Activated T-cell treated with anti-CD3 and anti-CD28 coated beads for 4 hours (primary cell): ENCODE measurements at regions not wholly inside any gene's neighbourhood (a gene's known extent, or its start where the extent isn't known, plus 50 kb on each side); places are given as distances from the start of the nearest gene placed in this dataset.

ENCODE experiments used
- DNase-seq: peaks from one replicate; pipeline ENCODE4 v3.0.0-alpha.2; 2020

GRCh38 chr2:137729305-137729704 is 235.0 kb upstream of the HNMT start:
- DNase-seq: no peak

GRCh38 chr2:137737559-137737958 is 226.7 kb upstream of the HNMT start:
- DNase-seq: no peak

- DNase-seq: no peak
Observed at GRCh38 chr2:137741784-137742362, 222.4 kb upstream of the HNMT start.

- DNase-seq: no peak
Observed at GRCh38 chr2:137747509-137747908, 216.8 kb upstream of the HNMT start.

- DNase-seq: no peak
Observed at GRCh38 chr2:137748533-137748932, 215.7 kb upstream of the HNMT start.

GRCh38 chr2:137764646-137765045 is 199.6 kb upstream of the HNMT start:
- DNase-seq: no peak

GRCh38 chr2:137769406-137769805 is 194.9 kb upstream of the HNMT start:
- DNase-seq: no peak

- DNase-seq: no peak
Observed at GRCh38 chr2:137770166-137770565, 194.1 kb upstream of the HNMT start.

- DNase-seq: no peak
Observed at GRCh38 chr2:137771064-137771463, 193.2 kb upstream of the HNMT start.

- no peak for DNase-seq
Observed at GRCh38 chr2:137772451-137772850, 191.8 kb upstream of the HNMT start.

GRCh38 chr2:137775529-137775928 is 188.7 kb upstream of the HNMT start:
- no peak for DNase-seq

GRCh38 chr2:137776697-137777096 is 187.6 kb upstream of the HNMT start:
- DNase-seq: no peak

GRCh38 chr2:137797641-137798040 is 166.6 kb upstream of the HNMT start:
- no peak for DNase-seq

- DNase-seq: no peak
Observed at GRCh38 chr2:137799600-137799999, 164.7 kb upstream of the HNMT start.

- DNase-seq: no peak
Observed at GRCh38 chr2:137800386-137800785, 163.9 kb upstream of the HNMT start.

- DNase-seq: no peak
Observed at GRCh38 chr2:137801228-137801627, 163.0 kb upstream of the HNMT start.

GRCh38 chr2:137802038-137802437 is 162.2 kb upstream of the HNMT start:
- no peak for DNase-seq

GRCh38 chr2:137806068-137806805 is 158.0 kb upstream of the HNMT start:
- DNase-seq: no peak

GRCh38 chr2:137809252-137809651 is 155.0 kb upstream of the HNMT start:
- no peak for DNase-seq

- DNase-seq: no peak
Observed at GRCh38 chr2:137809837-137810236, 154.4 kb upstream of the HNMT start.

GRCh38 chr2:137812517-137812916 is 151.8 kb upstream of the HNMT start:
- DNase-seq: no peak

GRCh38 chr2:137813176-137813575 is 151.1 kb upstream of the HNMT start:
- no peak for DNase-seq

GRCh38 chr2:137817058-137817457 is 147.2 kb upstream of the HNMT start:
- DNase-seq: no peak

GRCh38 chr2:137823196-137823595 is 141.1 kb upstream of the HNMT start:
- no peak for DNase-seq

GRCh38 chr2:137824501-137824900 is 139.8 kb upstream of the HNMT start:
- DNase-seq: no peak
